OCI-LY3 (cell line): ENCODE measurements at regions not wholly inside any gene's neighbourhood (a gene's known extent, or its start where the extent isn't known, plus 50 kb on each side); places are given as distances from the start of the nearest gene placed in this dataset.

Experiments
- H2AFZ ChIP-seq: fragments of 200-600, 300-600 bp; shearing (Covaris generic); 2 replicates; pipeline ENCODE4 v1.6.0; 2014; ENCODE audit warnings: antibody characterized with exemption, low read depth, low read length
- H3K27ac ChIP-seq: fragments of 200-600, 300-600 bp; sonication (generic); 2 replicates; pipeline ENCODE4 v1.5.1; 2014; ENCODE audit warnings: mild to moderate bottlenecking, low read length, moderate library complexity, mixed read lengths
- H3K27me3 ChIP-seq: fragments of 200-600, 300-600 bp; sonication (generic); 2 replicates; pipeline ENCODE4 v1.6.1; 2014; ENCODE audit warnings: low read depth, low read length, mixed read lengths
- H3K36me3 ChIP-seq: fragments of 200-600, 300-600 bp; sonication (generic); replicated peaks from 2 replicates; pipeline ENCODE3; 2014; ENCODE audit warnings: low read depth, low read length, mixed read lengths
- H3K4me1 ChIP-seq: fragments of 300-600, 200-600 bp; sonication (generic); 2 replicates; pipeline ENCODE4 v1.6.1; 2014; ENCODE audit warnings: low read length, mixed read lengths
- H3K4me2 ChIP-seq: fragments of 200-600, 300-600 bp; sonication (generic); 2 replicates; pipeline ENCODE4 v1.6.1; 2014; ENCODE audit warnings: low read length, mixed read lengths
- H3K4me3 ChIP-seq: fragments of 300-600, 200-600 bp; sonication (generic); 2 replicates; pipeline ENCODE4 v1.5.1; 2014; ENCODE audit warnings: antibody characterized with exemption, mild to moderate bottlenecking, low read length, moderate library complexity
- H3K79me2 ChIP-seq: fragments of 300-600, 200-600 bp; shearing (Covaris generic); 2 replicates; pipeline ENCODE4 v1.6.1; 2014; ENCODE audit warnings: mild to moderate bottlenecking, low read length, mixed read lengths
- H3K9ac ChIP-seq: fragments of 300-600, 200-600 bp; shearing (Covaris generic); 2 replicates; pipeline ENCODE4 v1.6.0; 2014; ENCODE audit warnings: mild to moderate bottlenecking, low read length, moderate library complexity
- H3K9me3 ChIP-seq: fragments of 200-600, 300-600 bp; shearing (Covaris generic); 2 replicates; pipeline ENCODE4 v1.6.1; 2014; ENCODE audit warnings: low read length, mixed read lengths; ENCODE audit not compliant: insufficient read depth
- H4K20me1 ChIP-seq: fragments of 200-600, 300-600 bp; sonication (generic); 2 replicates; pipeline ENCODE4 v1.6.1; 2016; ENCODE audit warnings: low read length, mixed read lengths; ENCODE audit not compliant: insufficient read depth
- CTCF ChIP-seq: fragments of 200-600, 300-600 bp; sonication (generic); IDR thresholded peaks from 2 replicates; pipeline ENCODE4 v1.5.1; 2014; ENCODE audit warnings: antibody characterized with exemption, low read length, low read depth
- EZH2phosphoT487 ChIP-seq: fragments of 200-600 bp; shearing (Covaris generic); IDR thresholded peaks from 2 replicates; pipeline ENCODE4 v1.6.1; 2018; ENCODE audit warnings: antibody characterized with exemption, mixed run types, low read depth

GRCh38 chr4:22097596-22097995 is 149.0 kb upstream of the KCNIP4 start:
- Histone ChIP-seq H3K36me3 (no peaks in the 10 kb centered on the region), H3K4me3 (no peak overlapping the region), H3K27ac (no peak overlapping the region), H3K4me2 (no peak overlapping the region), H4K20me1 (no peaks in the 10 kb centered on the region), H3K27me3 (no peaks in the 10 kb centered on the region), H3K9ac (no peak overlapping the region), H3K9me3 (no peaks in the 10 kb centered on the region), H3K79me2 (no peaks in the 10 kb centered on the region), H3K4me1 (no peaks in the 10 kb centered on the region), H2AFZ (no peak overlapping the region)
- no peak for TF ChIP-seq EZH2phosphoT487
- no peak for TF ChIP-seq CTCF

GRCh38 chr4:22094217-22094616 is 145.6 kb upstream of the KCNIP4 start:
- no peaks in the 10 kb centered on the region for H4K20me1 ChIP-seq
- H3K27ac ChIP-seq = no peak overlapping the region
- no peak overlapping the region for H3K9ac ChIP-seq
- H3K79me2 ChIP-seq = no peaks in the 10 kb centered on the region
- H3K27me3 ChIP-seq = no peaks in the 10 kb centered on the region
- no peak for TF ChIP-seq EZH2phosphoT487
- TF ChIP-seq CTCF = no peak
- H3K4me1 ChIP-seq = no peaks in the 10 kb centered on the region
- no peak overlapping the region for H3K4me2 ChIP-seq
- no peaks in the 10 kb centered on the region for H3K36me3 ChIP-seq
- no peak overlapping the region for H2AFZ ChIP-seq
- no peaks in the 10 kb centered on the region for H3K9me3 ChIP-seq
- H3K4me3 ChIP-seq = no peak overlapping the region

GRCh38 chr4:22093126-22093525 is 144.6 kb upstream of the KCNIP4 start:
- Histone ChIP-seq H4K20me1 (no peaks in the 10 kb centered on the region), H3K27me3 (no peaks in the 10 kb centered on the region), H3K79me2 (no peaks in the 10 kb centered on the region), H3K27ac (no peak overlapping the region), H3K9ac (no peak overlapping the region), H3K4me1 (no peaks in the 10 kb centered on the region), H3K36me3 (no peaks in the 10 kb centered on the region), H3K9me3 (no peaks in the 10 kb centered on the region), H3K4me3 (no peak overlapping the region), H3K4me2 (no peak overlapping the region), H2AFZ (no peak overlapping the region)
- no peak for TF ChIP-seq CTCF
- TF ChIP-seq EZH2phosphoT487 = no peak

- no peaks in the 10 kb centered on the region for H3K36me3 ChIP-seq
- no peaks in the 10 kb centered on the region for H4K20me1 ChIP-seq
- no peak overlapping the region for H3K9ac ChIP-seq
- H3K9me3 ChIP-seq = no peaks in the 10 kb centered on the region
- H3K4me2 ChIP-seq = no peak overlapping the region
- H2AFZ ChIP-seq = no peak overlapping the region
- no peaks in the 10 kb centered on the region for H3K79me2 ChIP-seq
- no peaks in the 10 kb centered on the region for H3K27me3 ChIP-seq
- TF ChIP-seq EZH2phosphoT487 = no peak
- TF ChIP-seq CTCF = no peak
- H3K4me3 ChIP-seq = no peak overlapping the region
- H3K4me1 ChIP-seq = no peaks in the 10 kb centered on the region
- no peak overlapping the region for H3K27ac ChIP-seq
Measured at GRCh38 chr4:22091906-22092305, 143.3 kb upstream of the KCNIP4 start.
